Muscle of arm (tissue), 1 donor: ENCODE measurements at regions not wholly inside any gene's neighbourhood (a gene's known extent, or its start where the extent isn't known, plus 50 kb on each side); places are given as distances from the start of the nearest gene placed in this dataset.
A peak's percentile ranks its signal among the peaks of the same experiment; 100 is the strongest.
"Not testable (repeated sequence)": the region's sequence is repeated elsewhere in the genome, so short reads cannot be mapped to it uniquely, and the experiment has no call there.

Experiments
- DNase-seq: peaks from one replicate; pipeline ENCODE4 v3.0.0-alpha.2; 2013

DNA sequence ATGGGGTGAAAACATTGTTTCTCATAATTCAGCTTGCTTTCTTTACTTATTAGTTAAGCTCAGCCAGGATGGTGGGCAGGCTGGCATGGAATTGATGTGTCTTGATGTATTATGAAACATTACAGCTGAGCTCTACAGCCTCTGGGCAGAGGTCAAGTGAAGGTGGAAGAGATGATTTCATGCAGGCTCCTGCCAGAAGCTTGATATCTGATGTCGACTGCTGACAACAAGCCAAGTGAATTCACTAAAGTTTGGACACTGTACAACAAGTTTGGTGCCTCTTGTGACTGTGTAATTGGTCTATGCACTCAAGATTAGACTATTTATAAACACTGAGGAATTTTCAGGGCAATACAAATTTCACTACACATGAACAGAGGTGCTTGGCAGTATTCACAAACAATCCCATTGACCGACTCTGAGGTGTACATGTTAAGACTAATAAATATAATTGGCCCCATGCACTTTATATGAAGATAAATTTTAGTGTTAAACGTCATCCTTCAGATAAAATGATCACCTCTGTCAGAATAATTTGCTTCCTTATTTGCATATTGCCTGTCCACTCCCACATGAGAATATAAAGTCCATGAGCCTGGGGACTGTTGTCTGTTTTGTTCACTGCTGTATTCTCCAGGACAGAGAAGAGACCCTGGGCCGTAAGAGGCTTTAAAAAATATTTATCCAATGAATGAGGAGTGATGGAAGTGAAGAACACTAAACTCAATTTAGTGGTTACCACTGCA, 612.2 kb downstream of the IQCM start:
- DNase-seq, result peak; percentile 52

DNA sequence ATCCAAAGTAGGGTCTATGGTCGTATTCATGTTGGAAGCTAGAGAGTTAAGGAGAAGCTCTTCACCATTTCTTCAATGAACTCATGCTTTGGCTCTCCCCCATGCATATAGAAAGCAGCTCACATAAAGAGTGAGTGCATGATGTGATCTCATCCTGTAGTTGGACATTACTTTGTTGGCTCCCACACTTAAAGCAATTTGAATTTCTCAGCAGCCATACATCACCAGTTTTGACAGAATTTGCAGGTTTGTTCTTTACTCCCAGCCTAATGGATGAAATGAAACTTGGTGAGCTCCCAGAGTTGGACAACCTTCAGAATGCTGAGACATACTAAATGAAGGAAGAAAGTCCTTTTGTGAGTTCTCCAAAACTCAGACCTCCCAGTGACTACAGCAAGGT, 613.5 kb downstream of the IQCM start:
- DNase-seq, result peak; percentile 85

DNA sequence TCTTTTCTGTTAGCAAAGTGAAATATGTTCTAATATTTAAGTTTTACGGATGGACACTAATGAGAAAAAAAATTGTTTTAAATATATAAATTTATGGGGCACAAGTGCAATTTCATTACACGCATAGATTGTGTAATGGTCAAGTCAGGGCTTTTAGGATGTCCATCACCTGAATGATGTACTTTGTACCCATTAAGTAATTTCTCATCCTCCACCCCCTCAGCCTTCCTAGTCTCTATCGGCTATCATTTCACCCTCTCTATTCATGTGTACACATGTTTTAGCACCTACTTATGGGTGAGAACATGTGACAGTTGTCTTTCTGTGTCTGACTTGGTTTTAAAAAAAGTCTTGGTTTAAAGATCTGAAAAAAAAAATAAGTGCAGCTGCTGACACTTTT, 616.0 kb downstream of the IQCM start:
- no peak for DNase-seq

DNA sequence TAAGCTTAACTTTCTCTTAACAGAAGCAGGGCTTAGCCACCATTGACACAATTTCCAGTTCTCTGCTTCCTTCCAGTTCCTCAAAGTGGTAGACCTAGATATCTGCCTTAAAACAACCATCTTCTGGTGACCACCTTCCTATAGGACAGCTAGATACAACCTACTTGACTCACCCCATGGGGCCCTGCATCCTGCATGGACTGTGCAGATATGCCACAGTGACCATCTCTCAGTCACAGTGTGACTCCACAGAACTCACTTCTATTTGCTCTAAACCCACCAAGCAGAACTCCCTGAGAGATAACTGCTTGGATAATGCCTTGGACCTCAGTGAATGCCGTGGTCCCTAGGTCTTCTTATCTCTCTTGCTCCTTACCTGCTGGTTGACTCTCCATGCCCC, 621.6 kb downstream of the IQCM start:
- no peak for DNase-seq

DNA sequence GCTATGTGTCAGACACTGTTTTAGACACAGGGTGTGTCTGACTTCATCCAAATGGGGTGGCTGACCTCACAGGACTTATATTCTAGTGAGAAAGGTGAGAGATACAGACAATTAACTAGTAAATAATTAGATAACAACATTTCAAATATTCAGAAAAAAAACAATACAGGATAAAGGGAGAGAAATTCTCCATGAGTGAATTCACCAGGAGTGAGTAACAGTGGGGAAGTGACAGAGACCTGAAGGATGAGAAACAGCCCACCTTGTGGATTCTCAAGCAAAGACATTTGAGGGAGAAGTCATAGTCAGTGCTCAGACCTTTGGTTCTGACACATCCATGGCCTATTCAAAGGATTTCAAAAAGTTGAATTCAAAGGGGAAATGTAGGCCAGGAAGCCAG, 627.9 kb downstream of the IQCM start:
- no peak for DNase-seq

DNA sequence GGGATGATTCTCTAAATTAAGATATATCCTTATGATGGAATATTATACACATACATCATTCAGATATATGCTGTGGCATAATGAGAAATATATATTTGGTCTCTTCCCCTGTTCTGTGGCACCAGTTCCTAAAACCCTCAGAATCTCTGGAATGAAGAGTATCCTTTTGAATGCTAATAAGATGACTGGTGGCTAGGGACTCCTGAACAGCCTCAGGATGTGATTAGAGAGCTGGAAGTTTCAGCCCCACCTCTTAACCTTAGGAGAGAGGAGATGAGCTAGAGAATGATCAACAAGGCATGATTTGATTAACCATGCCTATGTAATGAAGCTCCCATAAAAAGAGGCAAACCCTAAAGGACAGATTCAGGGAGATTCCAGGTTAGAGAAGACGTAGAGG, 632.0 kb downstream of the IQCM start:
- no peak for DNase-seq

DNA sequence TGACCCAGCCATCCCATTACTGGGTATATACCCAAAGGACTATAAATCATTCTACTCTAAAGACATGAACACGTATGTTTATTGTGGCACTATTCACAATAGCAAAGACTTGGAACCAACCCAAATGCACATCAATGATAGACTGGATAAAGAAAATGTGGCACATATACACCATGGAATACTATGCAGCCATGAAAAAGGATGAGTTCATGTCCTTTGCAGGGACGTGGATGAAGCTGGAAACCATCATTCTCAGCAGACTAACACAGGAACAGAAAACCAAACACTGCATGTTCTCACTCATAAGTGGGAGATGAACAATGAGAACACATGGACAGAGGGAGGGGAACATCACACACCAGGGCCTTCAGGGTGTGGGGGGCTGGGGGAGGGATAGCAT, 634.2 kb downstream of the IQCM start:
- not testable (repeated sequence) for DNase-seq

DNA sequence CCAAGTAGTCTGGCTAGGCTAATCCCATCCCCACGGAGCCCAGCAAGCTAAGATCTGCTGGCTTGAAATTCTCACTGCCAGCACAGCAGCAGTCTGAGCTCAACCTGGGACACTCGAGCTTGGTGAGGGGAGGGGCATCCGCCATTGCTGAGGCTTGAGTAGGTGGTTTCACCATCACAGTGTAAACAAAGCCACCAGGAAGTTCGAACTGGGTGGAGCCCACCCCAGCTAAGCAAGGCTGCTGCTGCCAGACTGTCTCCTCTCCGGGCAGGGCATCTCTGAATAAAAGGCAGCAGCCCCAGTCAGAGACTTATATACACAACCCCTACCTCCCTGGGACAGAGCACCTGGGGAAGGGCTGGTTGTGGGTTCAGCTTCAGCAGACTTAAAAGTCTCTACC, 639.6 kb downstream of the IQCM start:
- DNase-seq, result no peak

DNA sequence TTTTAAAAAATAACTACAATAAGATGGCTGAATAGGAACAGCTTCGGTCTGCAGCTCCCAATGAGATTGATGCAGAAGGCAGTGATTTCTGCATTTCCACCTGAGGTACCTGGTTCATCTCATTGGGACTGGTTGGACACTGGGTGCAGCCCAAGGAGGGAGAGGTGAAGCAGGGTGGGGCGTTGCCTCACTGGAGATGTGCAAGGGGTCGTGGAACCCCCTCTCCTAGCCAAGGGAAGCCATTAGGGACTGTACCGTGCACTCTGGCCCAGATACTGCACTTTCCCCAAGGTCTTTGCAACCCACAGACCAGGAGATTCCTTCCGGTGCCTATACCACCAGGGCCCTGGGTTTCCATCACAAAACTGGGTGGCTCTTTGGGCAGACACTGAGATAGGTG, 640.1 kb downstream of the IQCM start:
- no peak for DNase-seq

DNA sequence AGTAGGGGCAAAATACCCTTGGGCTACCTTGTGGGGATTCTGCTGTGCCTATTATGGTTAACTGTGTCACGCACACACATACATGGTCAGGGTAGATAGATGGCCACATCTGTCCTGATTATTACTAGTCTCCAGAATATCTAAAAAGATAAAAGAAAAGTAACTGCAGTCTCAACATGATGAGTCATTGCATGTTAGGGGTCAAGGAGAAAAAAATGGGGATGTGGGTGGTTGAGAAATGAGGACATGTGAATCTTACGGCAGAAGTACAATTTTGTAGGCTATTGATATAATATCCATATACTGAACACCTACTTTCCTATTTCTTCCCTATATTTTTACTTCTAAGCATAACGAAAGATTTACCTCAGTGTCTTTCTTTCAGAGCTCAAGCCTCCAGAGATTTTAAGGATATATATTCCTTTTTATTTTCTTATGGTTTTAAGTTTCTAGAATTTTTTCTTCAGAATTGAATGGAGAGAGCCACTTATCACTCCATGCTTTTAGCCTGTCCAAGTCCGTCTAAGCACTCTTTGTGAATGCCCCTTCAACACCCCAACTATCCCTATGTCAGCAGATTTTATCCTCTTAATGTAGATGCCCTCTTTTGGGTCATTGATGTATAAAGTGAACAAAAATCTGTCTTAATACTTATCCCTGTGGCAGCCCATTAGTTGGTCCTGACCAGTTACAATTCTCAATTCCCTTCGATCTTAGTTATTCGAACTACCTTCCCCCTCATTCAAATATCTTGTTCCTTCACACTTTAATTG, 642.2 kb downstream of the IQCM start:
- no peak for DNase-seq

DNA sequence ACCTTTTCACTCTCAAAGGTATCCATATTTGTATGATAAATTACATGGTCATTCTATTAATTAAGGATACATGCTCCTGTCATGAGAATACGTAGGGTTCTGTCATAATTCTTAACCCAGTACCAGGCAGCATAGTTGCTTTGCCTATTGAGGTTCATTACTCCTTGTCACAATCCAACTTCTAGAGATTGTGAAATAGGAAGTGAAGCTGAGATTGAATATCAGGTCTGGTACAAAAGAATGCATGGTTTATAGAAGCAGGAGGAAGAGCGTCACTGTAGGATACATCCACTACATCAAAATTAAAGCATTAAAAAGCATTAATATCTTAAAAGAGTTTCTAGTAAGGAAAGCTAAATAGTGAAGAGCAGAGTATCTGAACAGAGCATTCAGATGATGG, 647.0 kb downstream of the IQCM start:
- no peak for DNase-seq

DNA sequence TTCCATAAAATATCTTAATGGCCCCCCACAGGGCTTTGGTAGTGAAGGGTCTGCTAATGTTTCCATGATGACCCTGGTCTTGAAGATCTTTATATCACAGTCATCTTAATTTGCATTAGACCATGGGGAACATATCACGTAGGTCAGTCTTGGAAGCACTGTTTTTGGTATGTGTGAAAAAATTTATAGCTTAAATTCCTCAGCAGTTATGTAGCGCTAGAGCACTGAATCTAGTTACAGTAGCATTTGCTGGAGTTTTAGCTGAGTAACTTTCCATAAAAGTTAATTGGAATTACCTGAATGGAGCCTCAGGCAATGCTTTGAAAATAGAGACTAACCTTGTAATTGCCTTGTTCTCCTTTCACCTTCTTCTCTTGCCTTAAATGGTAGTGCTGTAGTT, 648.8 kb downstream of the IQCM start:
- no peak for DNase-seq

DNA sequence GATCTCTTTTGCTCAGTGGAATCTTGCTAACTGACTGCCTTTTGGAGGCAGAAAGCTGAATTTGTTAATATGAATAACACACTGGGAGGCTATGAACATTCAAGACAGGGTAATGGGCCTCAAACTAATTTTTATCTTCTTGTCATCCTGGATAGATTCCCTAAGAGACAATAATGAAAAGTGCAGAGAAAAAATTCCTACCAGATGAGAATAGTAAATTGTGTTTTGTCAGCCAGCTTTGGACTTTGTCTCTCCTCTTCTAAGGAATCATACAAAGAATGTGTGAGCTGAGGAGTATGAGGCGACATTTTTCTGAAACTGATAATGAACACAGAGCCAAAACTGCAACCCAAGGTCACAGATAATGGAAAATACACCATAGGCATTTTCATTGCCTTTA, 649.3 kb downstream of the IQCM start:
- DNase-seq, result no peak

DNA sequence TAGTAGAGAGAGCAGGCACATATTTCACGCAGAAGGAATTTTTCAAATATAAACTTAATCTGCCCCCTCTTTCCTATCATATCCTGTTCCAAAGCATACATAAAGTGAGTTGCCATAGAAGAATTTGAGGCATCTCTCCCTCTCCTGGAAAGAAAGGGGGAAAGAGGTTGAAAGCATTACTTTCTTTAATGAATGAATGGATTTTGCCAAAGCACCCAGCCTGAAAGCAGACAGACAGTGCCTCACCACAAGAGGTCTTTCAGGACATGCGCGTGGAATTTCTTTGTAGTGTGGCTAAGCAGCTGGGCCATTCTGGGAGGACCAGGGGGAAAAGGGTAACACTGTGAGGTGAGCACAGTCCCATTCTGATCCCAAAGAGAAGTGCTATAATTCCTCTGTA, 651.4 kb downstream of the IQCM start:
- DNase-seq, result no peak

DNA sequence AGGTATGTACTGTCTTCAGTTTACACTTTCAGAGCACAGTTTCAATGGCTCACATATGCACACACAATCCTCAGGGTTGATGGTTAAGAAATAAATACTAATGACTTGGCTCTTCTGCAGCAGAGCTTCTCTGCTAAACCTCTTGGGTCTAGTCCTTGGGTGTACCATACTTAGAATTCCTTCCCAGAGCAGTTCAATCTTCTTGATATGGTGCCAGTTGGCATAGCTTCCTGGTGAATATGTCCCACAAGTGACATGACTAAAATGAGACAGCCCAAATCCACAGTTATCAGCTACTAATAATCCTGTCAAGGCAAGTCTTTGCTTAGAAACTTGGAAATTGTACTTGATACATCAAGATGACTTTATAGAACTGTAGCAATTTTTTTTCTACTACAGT, 654.4 kb downstream of the IQCM start:
- peak; percentile 33 for DNase-seq

DNA sequence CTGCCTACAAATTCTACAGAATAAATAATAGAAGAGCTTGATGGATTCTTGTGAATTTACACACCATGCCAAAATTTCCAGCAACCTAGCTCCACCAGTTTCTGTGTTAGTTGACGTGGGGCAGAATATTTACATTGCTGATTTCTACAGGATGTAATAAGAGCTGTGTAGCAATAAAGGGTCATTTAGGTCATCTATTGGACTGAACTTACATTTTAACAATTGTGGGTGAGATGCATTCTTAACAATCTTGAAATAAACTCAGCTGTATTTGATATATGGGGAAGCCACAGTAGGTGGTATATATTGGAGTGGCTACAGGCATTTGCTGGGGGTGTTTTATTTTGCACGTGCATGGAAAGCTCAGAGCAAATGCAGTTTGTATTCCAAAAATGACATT, 655.3 kb downstream of the IQCM start:
- no peak for DNase-seq

DNA sequence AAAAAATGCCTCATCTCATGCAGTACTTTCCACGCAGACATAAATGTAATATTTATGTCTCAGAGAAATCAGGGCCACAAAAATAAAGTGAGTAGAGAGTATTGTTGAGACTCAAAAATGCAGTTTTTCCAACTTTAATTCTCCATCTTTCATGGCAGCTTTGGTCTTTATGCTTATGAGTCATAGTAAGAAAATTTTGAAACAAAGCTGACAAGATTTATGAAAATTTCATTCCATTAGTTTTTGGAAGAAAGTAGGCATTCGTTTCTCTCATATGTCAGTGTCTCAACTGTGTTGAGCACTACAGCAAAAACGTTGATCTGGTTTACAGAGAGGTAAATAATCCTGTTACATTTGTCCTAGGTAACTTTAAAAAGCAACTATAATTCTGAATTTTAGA, 656.8 kb downstream of the IQCM start:
- DNase-seq, result no peak

DNA sequence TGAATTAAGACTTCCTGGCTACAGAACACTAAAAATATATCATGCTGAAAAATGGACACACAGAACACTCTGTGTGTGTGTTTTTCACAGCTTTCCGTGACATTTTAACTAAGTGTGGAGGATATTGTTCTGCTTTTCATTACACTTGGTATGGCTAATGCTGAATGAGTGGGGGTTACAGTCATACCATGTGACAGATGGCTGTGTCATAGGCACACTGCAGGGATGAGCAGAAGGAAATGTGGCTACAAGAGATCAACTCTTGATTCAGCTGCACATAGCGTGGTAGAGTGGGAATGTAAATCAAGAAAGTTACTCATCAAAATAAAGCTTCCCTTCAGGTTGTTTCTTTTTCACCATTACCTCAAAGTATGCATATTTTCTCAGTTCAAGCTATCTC, 669.8 kb downstream of the IQCM start:
- DNase-seq, result no peak

DNA sequence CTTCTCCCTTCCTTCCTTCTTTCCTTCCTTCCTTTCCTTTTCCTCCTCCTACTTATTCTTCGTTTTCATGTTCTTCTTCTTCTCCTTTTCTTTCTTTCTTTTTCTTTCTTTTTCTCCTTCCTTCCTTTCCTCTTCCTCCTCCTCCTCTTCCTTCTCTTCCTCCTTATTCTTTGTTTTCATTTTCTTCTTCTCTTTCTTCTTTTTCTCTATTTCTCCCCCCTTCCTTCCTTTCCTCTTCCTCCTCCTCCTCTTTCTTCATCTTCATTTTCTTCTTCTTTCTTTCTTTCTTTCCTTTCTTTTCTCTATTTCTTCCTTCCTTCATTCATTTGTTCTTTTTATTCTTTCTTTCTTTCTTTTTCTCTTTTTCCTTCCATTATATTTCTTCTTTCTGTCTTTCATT, 671.6 kb downstream of the IQCM start:
- no peak for DNase-seq

DNA sequence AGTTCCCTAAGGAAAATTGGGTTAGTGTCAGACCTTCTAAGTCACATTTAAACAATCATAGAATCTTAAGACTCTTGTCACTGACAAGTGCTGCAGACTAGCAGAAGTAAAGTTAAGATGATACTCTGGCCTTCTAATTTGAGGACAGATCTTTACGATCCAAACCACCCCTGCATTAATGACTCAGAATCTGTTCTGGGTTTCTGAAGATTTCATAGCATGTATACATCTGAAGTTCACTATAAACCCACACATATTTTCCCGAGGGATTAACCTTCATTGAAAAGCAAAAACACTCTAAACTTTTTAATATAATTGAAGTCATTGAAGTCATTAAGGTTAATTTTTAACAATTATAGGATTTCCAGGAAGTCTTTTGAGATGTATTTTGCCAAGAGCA, 674.3 kb downstream of the IQCM start:
- DNase-seq, result no peak

DNA sequence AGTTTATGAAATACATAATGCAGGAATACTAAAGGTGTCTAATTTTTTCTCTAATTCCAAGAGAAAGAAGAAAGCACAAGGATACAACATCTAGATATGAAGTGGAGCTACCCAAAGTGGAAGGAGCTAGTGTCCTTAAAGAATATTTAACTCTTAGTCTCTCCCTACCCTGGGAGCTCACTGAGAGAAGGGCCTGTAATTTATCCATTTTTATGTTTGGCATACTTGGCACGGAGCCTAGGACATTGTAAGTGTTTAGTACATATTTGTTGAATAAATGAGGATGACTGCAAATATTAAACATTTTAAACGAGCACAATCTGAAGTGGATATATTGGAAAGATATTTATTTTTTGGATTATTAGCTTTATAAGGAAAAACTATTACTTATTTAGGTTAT, 674.8 kb downstream of the IQCM start:
- no peak for DNase-seq

DNA sequence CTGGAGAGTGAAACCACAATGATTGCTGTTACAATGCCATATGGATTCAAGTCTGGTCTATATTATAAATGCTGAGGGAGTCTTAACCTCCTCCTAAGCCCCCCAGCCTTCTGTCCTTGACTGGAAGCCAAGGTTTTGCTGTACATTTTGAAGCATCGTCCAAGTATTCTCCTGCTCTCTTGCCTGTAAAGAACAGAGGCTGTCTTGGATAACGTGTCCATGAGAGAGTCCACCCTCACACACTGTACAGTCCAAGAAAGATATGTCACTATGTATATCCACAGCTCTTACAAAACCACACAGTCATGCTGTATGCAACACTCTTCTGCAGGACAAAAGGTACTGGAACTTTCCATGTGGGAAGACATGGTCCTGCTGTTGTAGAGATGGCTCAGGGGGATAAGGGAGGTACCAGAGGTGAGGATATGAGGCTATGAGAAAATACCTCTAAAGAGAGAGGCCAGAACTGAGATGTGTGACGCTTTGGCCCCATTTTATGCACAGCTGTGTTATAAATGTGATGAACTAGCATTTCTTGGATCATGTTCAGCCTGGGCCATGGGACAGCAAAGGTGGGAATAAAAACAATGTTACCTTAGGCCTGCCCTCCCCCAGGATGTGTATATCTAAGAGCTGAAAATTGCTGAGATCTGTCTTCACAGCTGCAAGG, 678.6 kb downstream of the IQCM start:
- peak; percentile 25 for DNase-seq

DNA sequence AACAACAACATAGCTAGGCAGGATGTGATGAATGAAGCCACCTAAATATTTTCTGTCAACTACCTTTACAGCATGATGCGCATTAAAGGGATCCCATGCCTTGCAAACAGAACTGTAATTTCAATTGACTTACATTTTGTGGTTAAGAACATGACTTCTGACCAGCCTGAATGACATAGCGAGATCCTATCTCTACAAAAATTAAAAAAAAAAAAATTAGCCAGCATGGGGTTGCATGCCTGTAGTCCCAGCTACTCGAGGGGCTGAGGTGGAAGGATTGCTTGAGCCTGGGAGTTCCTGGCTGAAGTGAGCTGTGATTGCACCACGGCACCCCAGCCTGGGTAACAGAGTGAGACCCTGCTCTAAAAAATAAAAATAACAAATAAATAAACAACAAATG, 680.6 kb downstream of the IQCM start:
- DNase-seq, result no peak
